ENCODE measurements at regions not wholly inside any gene's neighbourhood (a gene's known extent, or its start where the extent isn't known, plus 50 kb on each side); places are given as distances from the start of the nearest gene placed in this dataset.

GRCh38 chr15:31276596-31277298 is 49.9 kb upstream of the KLF13 start:
- DNase-seq (ENCODE audit: low spot score), result no peak
- in situ Hi-C loops (cut with MboI; ENCODE audit: low pct_unique_long_range_greater_than_20kb, low sequenced_read_pairs, unreplicated experiment), result no loop called here
- TF ChIP-seq, protein P1, sequence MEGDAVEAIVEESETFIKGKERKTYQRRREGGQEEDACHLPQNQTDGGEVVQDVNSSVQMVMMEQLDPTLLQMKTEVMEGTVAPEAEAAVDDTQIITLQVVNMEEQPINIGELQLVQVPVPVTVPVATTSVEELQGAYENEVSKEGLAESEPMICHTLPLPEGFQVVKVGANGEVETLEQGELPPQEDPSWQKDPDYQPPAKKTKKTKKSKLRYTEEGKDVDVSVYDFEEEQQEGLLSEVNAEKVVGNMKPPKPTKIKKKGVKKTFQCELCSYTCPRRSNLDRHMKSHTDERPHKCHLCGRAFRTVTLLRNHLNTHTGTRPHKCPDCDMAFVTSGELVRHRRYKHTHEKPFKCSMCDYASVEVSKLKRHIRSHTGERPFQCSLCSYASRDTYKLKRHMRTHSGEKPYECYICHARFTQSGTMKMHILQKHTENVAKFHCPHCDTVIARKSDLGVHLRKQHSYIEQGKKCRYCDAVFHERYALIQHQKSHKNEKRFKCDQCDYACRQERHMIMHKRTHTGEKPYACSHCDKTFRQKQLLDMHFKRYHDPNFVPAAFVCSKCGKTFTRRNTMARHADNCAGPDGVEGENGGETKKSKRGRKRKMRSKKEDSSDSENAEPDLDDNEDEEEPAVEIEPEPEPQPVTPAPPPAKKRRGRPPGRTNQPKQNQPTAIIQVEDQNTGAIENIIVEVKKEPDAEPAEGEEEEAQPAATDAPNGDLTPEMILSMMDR (IDR thresholded peaks at IDR 0.05; ENCODE audit: extremely low read depth, insufficient read depth, missing control alignments), result no peak
